ENCODE measurements at regions not wholly inside any gene's neighbourhood (a gene's known extent, or its start where the extent isn't known, plus 50 kb on each side); places are given as distances from the start of the nearest gene placed in this dataset.

DNA sequence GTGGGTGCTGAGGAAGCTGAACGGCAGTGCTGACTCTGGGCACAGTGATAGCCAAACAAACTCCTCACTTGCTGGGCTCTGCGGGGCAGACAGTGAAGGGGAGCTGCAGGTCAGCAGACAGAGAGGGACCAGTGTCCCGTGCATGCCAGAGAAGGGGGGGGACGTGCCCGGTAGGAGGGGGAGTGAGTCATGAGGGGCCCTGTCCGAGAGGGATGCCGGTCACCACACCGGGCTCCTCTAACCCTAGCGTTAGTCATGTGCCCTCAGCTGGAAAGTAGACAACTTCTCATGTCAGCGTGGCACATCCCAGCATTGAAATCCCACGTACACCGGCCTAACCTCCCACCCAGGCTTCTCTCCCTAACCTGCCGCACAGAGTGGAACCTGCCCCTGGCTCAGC, 117.1 kb upstream of the DPP6 start:
- TF ChIP-seq FOS (IDR thresholded peaks at IDR 0.05; ENCODE audit: low read depth, low read length): no peak
- no peak for TF ChIP-seq CEBPB (IDR thresholded peaks at IDR 0.05; ENCODE audit: low read depth, low read length)
- TF ChIP-seq CHD1 (IDR thresholded peaks at IDR 0.05; ENCODE audit: low read depth, low read length): no peak
- TF ChIP-seq CTCF (conservative IDR thresholded peaks at IDR 0.05; ENCODE audit: low read depth, low read length): no peak
- TF ChIP-seq RFX5 (IDR thresholded peaks at IDR 0.05; ENCODE audit: low read depth, low read length): no peak
- TF ChIP-seq BHLHE40 (IDR thresholded peaks at IDR 0.05; ENCODE audit: low read depth, low read length): no peak
- no peak for TF ChIP-seq NFE2L2 (IDR thresholded peaks at IDR 0.05; ENCODE audit: low read depth, low read length)
- no peak for TF ChIP-seq POLR2A (IDR thresholded peaks at IDR 0.05; ENCODE audit: low read depth, low read length)
- no peak for TF ChIP-seq USF2 (IDR thresholded peaks at IDR 0.05; ENCODE audit: low read depth, low read length)
- TF ChIP-seq MAFK (IDR thresholded peaks at IDR 0.05; ENCODE audit: low read depth, low read length): no peak
- no peak for TF ChIP-seq MAZ (IDR thresholded peaks at IDR 0.05; ENCODE audit: borderline replicate concordance, low read depth, low read length)
- TF ChIP-seq RAD21 (IDR thresholded peaks at IDR 0.05; ENCODE audit: low read length): no peak
- no peak for TF ChIP-seq MXI1 (IDR thresholded peaks at IDR 0.05; ENCODE audit: borderline replicate concordance, low read depth, low read length)
- TF ChIP-seq RCOR1 (IDR thresholded peaks at IDR 0.05; ENCODE audit: insufficient replicate concordance, low read length): no peak
- TF ChIP-seq SMC3 (IDR thresholded peaks at IDR 0.05; ENCODE audit: low read depth, low read length): no peak
- TF ChIP-seq, protein P1, sequence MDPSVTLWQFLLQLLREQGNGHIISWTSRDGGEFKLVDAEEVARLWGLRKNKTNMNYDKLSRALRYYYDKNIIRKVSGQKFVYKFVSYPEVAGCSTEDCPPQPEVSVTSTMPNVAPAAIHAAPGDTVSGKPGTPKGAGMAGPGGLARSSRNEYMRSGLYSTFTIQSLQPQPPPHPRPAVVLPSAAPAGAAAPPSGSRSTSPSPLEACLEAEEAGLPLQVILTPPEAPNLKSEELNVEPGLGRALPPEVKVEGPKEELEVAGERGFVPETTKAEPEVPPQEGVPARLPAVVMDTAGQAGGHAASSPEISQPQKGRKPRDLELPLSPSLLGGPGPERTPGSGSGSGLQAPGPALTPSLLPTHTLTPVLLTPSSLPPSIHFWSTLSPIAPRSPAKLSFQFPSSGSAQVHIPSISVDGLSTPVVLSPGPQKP (IDR thresholded peaks at IDR 0.05; ENCODE audit: borderline replicate concordance, low read depth, low read length): no peak
- no peaks in the 10 kb centered on the region for H3K36me3 ChIP-seq (ENCODE audit: control insufficient read depth, insufficient read depth, low read length)
- H3K79me1 ChIP-seq (ENCODE audit: low read depth in 1 of 2, low read length in 2 of 2): no peaks in the 10 kb centered on the region
- no peak overlapping the region for H3K27ac ChIP-seq (ENCODE audit: insufficient read depth, low read length)
- no peak overlapping the region for H3K14ac ChIP-seq (replicated peaks; ENCODE audit: low read depth, low read length)
- no peaks in the 10 kb centered on the region for H4K20me1 ChIP-seq (ENCODE audit: insufficient read depth, low read length)
- H4K91ac ChIP-seq (ENCODE audit: insufficient read depth, low read depth, low read length): no peak overlapping the region
- POLR2A ChIA-PET (ENCODE audit: unreplicated experiment): no interaction called here
- ATAC-seq (ENCODE audit: low read depth) (no peak), DNase-seq (no peak)
- intact Hi-C loops (cut with micrococcal nuclease) (no loop called here), in situ Hi-C loops (cut with MboI; ENCODE audit: low sequenced_read_pairs) (no loop called here), dilution Hi-C loops (cut with HindIII; ENCODE audit: low sequenced_read_pairs, unreplicated experiment) (no loop called here)
- no peak overlapping the region for H4K8ac ChIP-seq (ENCODE audit: low read depth in 2 of 2, low read length in 2 of 2)
- no peak overlapping the region for H2AK9ac ChIP-seq (replicated peaks; ENCODE audit: low read depth, low read length, poor library complexity)
- H2AFZ ChIP-seq (replicated peaks; ENCODE audit: low read length, poor library complexity): no peak overlapping the region
- CTCF ChIA-PET: no interaction called here
- peaks cover 30% of the 10 kb centered on the region for H3K9me3 ChIP-seq (ENCODE audit: control insufficient read depth, insufficient read depth, low read length)
- H3K9me1 ChIP-seq (ENCODE audit: insufficient read depth, low read length): no peaks in the 10 kb centered on the region
- no TSS peak for BruUV-seq (replicated peaks)
- 17% methylated on average over 2 of the region's 13 CpGs; no CpG with 5 or more reads in 1 of the 2 experiments for WGBS, 2 experiments (ENCODE audit: extremely low coverage in 2 of 2, insufficient read length in 1 of 2)
- H3K4me1 ChIP-seq (ENCODE audit: control insufficient read depth, insufficient read depth, low read length): no peaks in the 10 kb centered on the region
- H2BK20ac ChIP-seq (ENCODE audit: low read depth, low read length): no peak overlapping the region
- H3K56ac ChIP-seq (ENCODE audit: extremely low read depth, insufficient read depth, low read length): no peak overlapping the region
- H3K18ac ChIP-seq (ENCODE audit: low read depth, low read length): no peak overlapping the region
- no peak overlapping the region for H2BK5ac ChIP-seq (ENCODE audit: low read depth, low read length, poor library complexity, severe bottlenecking)
- H2AK5ac ChIP-seq (ENCODE audit: low read depth, low read length): no peak overlapping the region
- no peak overlapping the region for H2BK15ac ChIP-seq (ENCODE audit: low read depth, low read length)
- H3K23ac ChIP-seq (ENCODE audit: low read depth, low read length): no peak overlapping the region
- H3K4me3 ChIP-seq (ENCODE audit: insufficient read depth, low read depth, low read length): no peak overlapping the region
- no peak overlapping the region for H4K5ac ChIP-seq (ENCODE audit: low read depth, low read length)
- no peak overlapping the region for H2BK120ac ChIP-seq (ENCODE audit: low read depth, low read length)
- H3K9ac ChIP-seq (ENCODE audit: low read depth, low read length): no peak overlapping the region
- H3K27me3 ChIP-seq (ENCODE audit: control insufficient read depth, insufficient read depth, low read length): no peaks in the 10 kb centered on the region
- no peak overlapping the region for H3K4ac ChIP-seq (ENCODE audit: low read depth, low read length)
- no peak overlapping the region for H3K4me2 ChIP-seq (ENCODE audit: low read depth, low read length)
